Tibial nerve (tissue), 4 donors: ENCODE measurements at regions not wholly inside any gene's neighbourhood (a gene's known extent, or its start where the extent isn't known, plus 50 kb on each side); places are given as distances from the start of the nearest gene placed in this dataset.

Source experiments
- DNase-seq, 2 donors: peaks; one replicate each; pipeline ENCODE4 v3.0.0-alpha.2; 2019; ENCODE audit warnings: low spot score in 2 of 2
- H3K27ac ChIP-seq, 4 donors: fragments of 200-600 bp; sonication (generic) in 3 of 4; one replicate each; pipeline ENCODE4 v1.5.1; 2017 to 2019; ENCODE audit warnings: mild to moderate bottlenecking in 1 of 4
- H3K27me3 ChIP-seq, 2 donors: fragments of 200-600 bp; sonication (generic) in 1 of 2; one replicate each; pipeline versions ENCODE4 v1.5.1 to v1.6.0; 2017 to 2019
- H3K36me3 ChIP-seq, 3 donors: fragments of 200-600 bp; sonication (generic); one replicate each; pipeline ENCODE4 v1.5.1; 2018 to 2019
- H3K4me1 ChIP-seq, 4 donors: fragments of 200-600 bp; sonication (generic) in 3 of 4; one replicate each; pipeline ENCODE4 v1.5.1; 2017 to 2019
- H3K4me3 ChIP-seq, 4 donors: fragments of 200-600 bp; sonication (generic) in 3 of 4; one replicate each; pipeline ENCODE4 v1.5.1; 2017 to 2019; ENCODE audit warnings: mild to moderate bottlenecking in 1 of 4, moderate library complexity in 1 of 4
- H3K9me3 ChIP-seq, 4 donors: fragments of 200-600 bp; sonication (generic) in 3 of 4; one replicate each; pipeline ENCODE4 v1.5.1; 2017 to 2019
- CTCF ChIP-seq, 5 experiments: fragments of 200-600 bp in 3 of 5; fragments of 450-650 bp in 2 of 5; sonication (generic) in 3 of 5; IDR thresholded peaks; one replicate each; pipeline ENCODE4 v1.5.1; 2016 to 2019; ENCODE audit warnings: antibody characterized with exemption in 5 of 5, mild to moderate bottlenecking in 3 of 5, moderate library complexity in 2 of 5
- EP300 ChIP-seq, 2 donors: sonication (generic); formaldehyde crosslinking; IDR thresholded peaks; one replicate each; pipeline ENCODE4 v1.6.1; 2017; ENCODE audit warnings: antibody characterized with exemption in 2 of 2, mild to moderate bottlenecking in 1 of 2
- POLR2A ChIP-seq, 2 donors: fragments of 450-650 bp; IDR thresholded peaks; one replicate each; pipeline ENCODE4 v1.6.1; 2017; ENCODE audit warnings: antibody characterized with exemption in 2 of 2, mild to moderate bottlenecking in 2 of 2, moderate library complexity in 2 of 2
- WGBS, 2 donors: methylation state at CpG; one replicate each; pipeline ENCODE4 v1.1.5; 2018; 5-methylcytosine and 5-hydroxymethylcytosine counted together

GRCh38 chr5:63843190-63843589 lies 119.1 kb downstream of the HTR1A start:
- no peaks in the 10 kb centered on the region for H3K36me3 ChIP-seq
- no peaks in the 10 kb centered on the region for H3K27me3 ChIP-seq
- WGBS, 2 donors = 74 to 79% methylated on average over 4 of the region's 4 CpGs

GRCh38 chr5:63837437-63837836 lies 124.8 kb downstream of the HTR1A start:
- TF ChIP-seq POLR2A (IDR thresholded peaks at IDR 0.05) (no peak), EP300 (IDR thresholded peaks at IDR 0.05) (no peak), CTCF (IDR thresholded peaks at IDR 0.05) (no peak)
- no peak for DNase-seq
- WGBS, 2 donors = 69 to 77% methylated on average over 3 of the region's 3 CpGs

More at GRCh38 chr5:63843190-63843589, 119.1 kb downstream of the HTR1A start:
- H3K27ac ChIP-seq = no peak overlapping the region
- H3K9me3 ChIP-seq = peaks cover 0 to 3% (median 0%) of the 10 kb centered on the region in 4 donors
- DNase-seq = no peak
- TF ChIP-seq CTCF (IDR thresholded peaks at IDR 0.05) (no peak), POLR2A (IDR thresholded peaks at IDR 0.05) (no peak), EP300 (IDR thresholded peaks at IDR 0.05) (no peak)
- H3K4me3 ChIP-seq = no peak overlapping the region
- H3K4me1 ChIP-seq = no peaks in the 10 kb centered on the region

GRCh38 chr5:63831381-63831780 lies 130.9 kb downstream of the HTR1A start:
- no peaks in the 10 kb centered on the region for H3K4me1 ChIP-seq
- H3K27ac ChIP-seq = no peak overlapping the region
- no peaks in the 10 kb centered on the region for H3K9me3 ChIP-seq
- TF ChIP-seq POLR2A (IDR thresholded peaks at IDR 0.05) (no peak), CTCF (IDR thresholded peaks at IDR 0.05) (no peak), EP300 (IDR thresholded peaks at IDR 0.05) (no peak)
- no peak for DNase-seq
- H3K27me3 ChIP-seq = no peaks in the 10 kb centered on the region
- no peaks in the 10 kb centered on the region for H3K36me3 ChIP-seq
- no peak overlapping the region for H3K4me3 ChIP-seq

More at GRCh38 chr5:63837437-63837836, 124.8 kb downstream of the HTR1A start:
- Histone ChIP-seq H3K9me3 (no peaks in the 10 kb centered on the region), H3K4me3 (no peak overlapping the region), H3K27me3 (no peaks in the 10 kb centered on the region), H3K36me3 (no peaks in the 10 kb centered on the region), H3K4me1 (no peaks in the 10 kb centered on the region), H3K27ac (no peak overlapping the region)

GRCh38 chr5:63825984-63826383 lies 136.3 kb downstream of the HTR1A start:
- no peak for DNase-seq
- TF ChIP-seq POLR2A (IDR thresholded peaks at IDR 0.05) = no peak
- TF ChIP-seq CTCF (IDR thresholded peaks at IDR 0.05) = no peak
- TF ChIP-seq EP300 (IDR thresholded peaks at IDR 0.05) = no peak
- H3K36me3 ChIP-seq = no peaks in the 10 kb centered on the region
- no peak overlapping the region for H3K4me3 ChIP-seq
- no peaks in the 10 kb centered on the region for H3K27me3 ChIP-seq
- no peak overlapping the region for H3K27ac ChIP-seq
- H3K4me1 ChIP-seq = no peaks in the 10 kb centered on the region
- H3K9me3 ChIP-seq = no peaks in the 10 kb centered on the region
- 86 to 97% methylated on average over 1 of the region's 1 CpG for WGBS, 2 donors

- H3K27me3 ChIP-seq = no peaks in the 10 kb centered on the region
- WGBS, 2 donors = 74 to 81% methylated on average over 2 of the region's 2 CpGs
- no peaks in the 10 kb centered on the region for H3K4me1 ChIP-seq
- TF ChIP-seq CTCF (IDR thresholded peaks at IDR 0.05) = no peak
- TF ChIP-seq EP300 (IDR thresholded peaks at IDR 0.05) = no peak
- TF ChIP-seq POLR2A (IDR thresholded peaks at IDR 0.05) = no peak
- no peaks in the 10 kb centered on the region for H3K9me3 ChIP-seq
- H3K36me3 ChIP-seq = no peaks in the 10 kb centered on the region
- no peak overlapping the region for H3K27ac ChIP-seq
- no peak overlapping the region for H3K4me3 ChIP-seq
- DNase-seq = no peak
Observed at GRCh38 chr5:63823583-63823982, 138.7 kb downstream of the HTR1A start.
